Loucy (cell line): ENCODE measurements at regions not wholly inside any gene's neighbourhood (a gene's known extent, or its start where the extent isn't known, plus 50 kb on each side); places are given as distances from the start of the nearest gene placed in this dataset.

Source experiments
- H2AFZ ChIP-seq: fragments of 200-600 bp; sonication (generic); 2 replicates; pipeline ENCODE4 v1.6.0; 2016; ENCODE audit warnings: antibody characterized with exemption, mild to moderate bottlenecking, low read length, moderate library complexity
- H3F3A ChIP-seq: fragments of 200-600 bp; 2 replicates; pipeline ENCODE4 v1.6.0; 2016; ENCODE audit warnings: antibody characterized with exemption, low read depth, mild to moderate bottlenecking
- H3K27me3 ChIP-seq: fragments of 200-600 bp; sonication (generic); 2 replicates; pipeline ENCODE4 v1.6.1; 2014; ENCODE audit warnings: low read length, mild to moderate bottlenecking; ENCODE audit not compliant: insufficient read depth, poor library complexity, severe bottlenecking
- H3K36me3 ChIP-seq: fragments of 200-600 bp; sonication (generic); 2 replicates; pipeline ENCODE4 v1.6.1; 2016; ENCODE audit warnings: low read length; ENCODE audit not compliant: insufficient read depth
- H3K4me1 ChIP-seq: fragments of 200-600 bp; sonication (generic); 2 replicates; pipeline ENCODE4 v1.5.1; 2014; ENCODE audit warnings: low read length, mild to moderate bottlenecking; ENCODE audit not compliant: insufficient read depth, poor library complexity, severe bottlenecking
- H3K4me2 ChIP-seq: fragments of 200-600 bp; sonication (generic); 2 replicates; pipeline ENCODE4 v1.6.0; 2014; ENCODE audit warnings: antibody characterized with exemption, low read length, low read depth, mild to moderate bottlenecking; ENCODE audit not compliant: poor library complexity, severe bottlenecking
- H3K4me3 ChIP-seq: fragments of 200-600 bp; sonication (generic); 2 replicates; pipeline ENCODE4 v1.5.1; 2014; ENCODE audit warnings: low read length, mild to moderate bottlenecking, mixed read lengths; ENCODE audit not compliant: poor library complexity, severe bottlenecking
- H3K79me2 ChIP-seq: fragments of 200-600 bp; sonication (generic); 2 replicates; pipeline ENCODE4 v1.6.1; 2014; ENCODE audit warnings: low read length; ENCODE audit not compliant: insufficient read depth
- H3K9ac ChIP-seq: fragments of 200-600 bp; sonication (generic); 2 replicates; pipeline ENCODE4 v1.6.0; 2014; ENCODE audit warnings: mild to moderate bottlenecking, low read depth, low read length, moderate library complexity; ENCODE audit not compliant: poor library complexity, severe bottlenecking
- H3K9me2 ChIP-seq: fragments of 200-600 bp; sonication (generic); replicated peaks from 2 replicates; pipeline ENCODE4 v1.6.1; 2016; ENCODE audit warnings: low read depth, low read length, mixed read lengths
- H3K9me3 ChIP-seq: fragments of 200-600 bp; sonication (generic); 2 replicates; pipeline ENCODE4 v1.6.1; 2014; ENCODE audit warnings: mild to moderate bottlenecking, antibody characterized with exemption, low read length, low read depth; ENCODE audit not compliant: insufficient read depth
- H4K20me1 ChIP-seq: fragments of 200-600 bp; sonication (generic); 2 replicates; pipeline ENCODE4 v1.6.0; 2014; ENCODE audit warnings: antibody characterized with exemption, low read length, mild to moderate bottlenecking; ENCODE audit not compliant: insufficient read depth, poor library complexity, severe bottlenecking
- CTCF ChIP-seq: fragments of 200-600 bp; sonication (generic); conservative IDR thresholded peaks from 2 replicates; pipeline ENCODE4 v1.5.1; 2014; ENCODE audit warnings: mild to moderate bottlenecking, antibody characterized with exemption, low read length
- EZH2phosphoT487 ChIP-seq: fragments of 200-600 bp; IDR thresholded peaks from 2 replicates; pipeline ENCODE4 v1.6.1; 2018; ENCODE audit warnings: antibody characterized with exemption, mild to moderate bottlenecking, moderate library complexity, borderline replicate concordance

DNA sequence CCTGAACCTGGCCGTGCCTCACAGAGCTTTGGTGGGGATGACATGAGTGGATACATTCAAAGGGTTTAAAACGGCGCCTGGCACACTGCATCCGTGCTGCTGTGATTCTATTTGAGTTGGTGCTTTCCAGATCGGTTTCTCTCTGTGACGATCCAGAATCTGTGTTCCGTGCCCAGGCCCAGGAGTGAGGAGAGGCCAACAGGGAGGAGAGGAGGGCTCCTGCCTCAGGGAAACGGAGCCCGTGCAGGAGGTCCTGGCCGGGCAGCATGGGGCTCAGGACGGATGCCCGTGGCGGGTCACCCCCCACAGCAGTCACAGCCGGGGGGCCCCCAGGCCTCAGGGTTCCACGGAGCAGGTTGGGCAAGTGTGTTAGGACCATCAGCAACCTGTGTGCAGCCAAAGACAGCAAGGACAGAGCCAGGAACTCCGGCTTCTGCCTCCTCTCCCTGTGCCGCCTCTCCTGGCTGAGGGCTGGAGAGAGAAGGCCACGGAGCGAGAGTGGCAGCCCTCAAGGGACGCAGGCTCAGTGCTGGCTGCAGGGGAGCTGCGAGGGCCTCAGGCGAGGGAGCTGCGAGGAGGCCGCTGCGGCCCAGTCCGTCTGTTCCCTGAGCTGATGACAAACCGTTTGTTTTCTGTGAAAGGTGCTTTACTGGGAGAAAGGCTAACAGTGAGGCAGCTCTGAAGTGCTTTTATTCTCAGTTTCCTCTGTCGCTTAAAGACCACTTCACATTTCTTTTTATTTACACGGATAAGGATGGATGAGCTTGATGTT, 99.3 kb downstream of the METRNL start:
- H4K20me1 ChIP-seq, result no peaks in the 10 kb centered on the region
- no peak overlapping the region for H3K4me2 ChIP-seq
- H3K9me2 ChIP-seq, result no peaks in the 10 kb centered on the region
- no peaks in the 10 kb centered on the region for H3K79me2 ChIP-seq
- no peaks in the 10 kb centered on the region for H3K9me3 ChIP-seq
- H2AFZ ChIP-seq, result no peak overlapping the region
- no peak overlapping the region for H3K4me3 ChIP-seq
- TF ChIP-seq CTCF (no peak), EZH2phosphoT487 (no peak)
- no peaks in the 10 kb centered on the region for H3F3A ChIP-seq
- no peaks in the 10 kb centered on the region for H3K36me3 ChIP-seq
- no peaks in the 10 kb centered on the region for H3K27me3 ChIP-seq
- H3K9ac ChIP-seq, result no peak overlapping the region
- H3K4me1 ChIP-seq, result peaks cover 6% of the 10 kb centered on the region

GRCh38 chr17:83179374-83179773, 100.0 kb downstream of the METRNL start:
- Histone ChIP-seq H2AFZ (no peak overlapping the region), H3K4me1 (peaks cover 3% of the 10 kb centered on the region), H4K20me1 (no peaks in the 10 kb centered on the region), H3K79me2 (no peaks in the 10 kb centered on the region), H3K9me2 (no peaks in the 10 kb centered on the region), H3K4me2 (no peak overlapping the region), H3F3A (no peaks in the 10 kb centered on the region), H3K36me3 (no peaks in the 10 kb centered on the region), H3K27me3 (no peaks in the 10 kb centered on the region), H3K4me3 (no peak overlapping the region), H3K9me3 (no peaks in the 10 kb centered on the region), H3K9ac (no peak overlapping the region)
- no peak for TF ChIP-seq EZH2phosphoT487
- no peak for TF ChIP-seq CTCF

DNA sequence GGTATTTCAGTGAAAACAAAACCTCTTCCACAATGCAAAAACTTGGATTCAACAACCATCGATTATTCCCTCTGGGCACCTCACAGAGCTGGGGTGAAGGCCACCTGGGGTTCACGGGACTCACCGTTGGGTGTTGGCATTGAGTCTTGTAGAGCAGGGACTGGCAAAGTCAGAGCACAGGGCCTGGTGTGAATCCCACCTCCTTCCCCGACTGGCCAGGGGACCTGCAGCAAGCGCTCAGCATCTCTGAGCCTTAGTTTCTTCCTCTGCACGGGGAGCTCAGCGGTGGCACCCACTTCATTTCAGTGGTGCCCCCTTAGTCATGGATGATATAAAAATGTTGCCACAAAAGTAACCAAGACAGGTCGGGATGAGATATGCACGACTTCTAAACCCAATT, 100.4 kb downstream of the METRNL start:
- no peak overlapping the region for H3K9ac ChIP-seq
- TF ChIP-seq CTCF, result no peak
- TF ChIP-seq EZH2phosphoT487, result no peak

More for the DNA sequence above, 100.4 kb downstream of the METRNL start:
- Histone ChIP-seq H3K36me3 (no peaks in the 10 kb centered on the region), H3K4me3 (no peak overlapping the region), H3K9me3 (no peaks in the 10 kb centered on the region), H3K27me3 (no peaks in the 10 kb centered on the region), H3K79me2 (no peaks in the 10 kb centered on the region), H2AFZ (no peak overlapping the region), H3K4me1 (no peaks in the 10 kb centered on the region), H3F3A (no peaks in the 10 kb centered on the region), H4K20me1 (no peaks in the 10 kb centered on the region), H3K9me2 (no peaks in the 10 kb centered on the region), H3K4me2 (no peak overlapping the region)
